Vagina (tissue), 2 donors: ENCODE measurements at regions not wholly inside any gene's neighbourhood (a gene's known extent, or its start where the extent isn't known, plus 50 kb on each side); places are given as distances from the start of the nearest gene placed in this dataset.

Source experiments
- POLR2A ChIP-seq, 2 donors: fragments of 450-650 bp; IDR thresholded peaks; one replicate each; pipeline ENCODE4 v1.6.1; 2017; ENCODE audit warnings: antibody characterized with exemption in 2 of 2, mild to moderate bottlenecking in 2 of 2, moderate library complexity in 2 of 2
- POLR2AphosphoS5 ChIP-seq, 2 donors: sonication (generic); formaldehyde crosslinking; IDR thresholded peaks; one replicate each; pipeline ENCODE4 v1.9.0; 2017; ENCODE audit warnings: antibody characterized with exemption in 2 of 2, mild to moderate bottlenecking in 2 of 2, low read depth in 1 of 2; ENCODE audit not compliant: insufficient read depth in 1 of 2
- TF ChIP-seq, protein P1 (sequence below), 3 experiments: fragments of 450-650 bp in 2 of 3; fragments of 200-600 bp in 1 of 3; sonication (generic) in 1 of 3; IDR thresholded peaks; one replicate each; pipeline ENCODE4 v1.5.1; 2017 to 2019; ENCODE audit warnings: antibody characterized with exemption in 3 of 3, mild to moderate bottlenecking in 2 of 3, moderate library complexity in 2 of 3

DNA sequence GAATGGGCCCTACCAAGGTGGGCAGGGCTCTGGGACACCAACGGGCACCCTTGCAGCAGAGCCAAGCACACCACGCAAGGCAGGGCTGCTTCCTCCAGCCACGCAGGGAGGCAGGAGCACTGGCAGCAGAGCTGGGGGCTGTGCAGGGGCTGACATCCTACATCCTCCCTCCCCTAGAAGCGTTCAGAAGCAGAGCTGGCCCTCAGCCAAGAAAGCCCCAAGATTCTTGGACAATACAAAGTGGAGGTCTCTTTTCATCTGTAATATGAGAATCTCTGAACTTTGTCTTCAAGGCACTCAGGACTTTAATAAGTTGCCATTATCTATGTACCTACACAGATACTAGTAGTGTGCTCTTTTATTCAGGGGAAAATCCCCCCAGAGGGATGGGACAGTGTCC lies 128.1 kb upstream of the AGAP1 start:
- TF ChIP-seq POLR2A (IDR thresholded peaks at IDR 0.05) (no peak), POLR2AphosphoS5 (IDR thresholded peaks at IDR 0.05; ENCODE audit: insufficient read depth in 1 of 2, low read depth in 1 of 2) (no peak)
- TF ChIP-seq, protein P1, sequence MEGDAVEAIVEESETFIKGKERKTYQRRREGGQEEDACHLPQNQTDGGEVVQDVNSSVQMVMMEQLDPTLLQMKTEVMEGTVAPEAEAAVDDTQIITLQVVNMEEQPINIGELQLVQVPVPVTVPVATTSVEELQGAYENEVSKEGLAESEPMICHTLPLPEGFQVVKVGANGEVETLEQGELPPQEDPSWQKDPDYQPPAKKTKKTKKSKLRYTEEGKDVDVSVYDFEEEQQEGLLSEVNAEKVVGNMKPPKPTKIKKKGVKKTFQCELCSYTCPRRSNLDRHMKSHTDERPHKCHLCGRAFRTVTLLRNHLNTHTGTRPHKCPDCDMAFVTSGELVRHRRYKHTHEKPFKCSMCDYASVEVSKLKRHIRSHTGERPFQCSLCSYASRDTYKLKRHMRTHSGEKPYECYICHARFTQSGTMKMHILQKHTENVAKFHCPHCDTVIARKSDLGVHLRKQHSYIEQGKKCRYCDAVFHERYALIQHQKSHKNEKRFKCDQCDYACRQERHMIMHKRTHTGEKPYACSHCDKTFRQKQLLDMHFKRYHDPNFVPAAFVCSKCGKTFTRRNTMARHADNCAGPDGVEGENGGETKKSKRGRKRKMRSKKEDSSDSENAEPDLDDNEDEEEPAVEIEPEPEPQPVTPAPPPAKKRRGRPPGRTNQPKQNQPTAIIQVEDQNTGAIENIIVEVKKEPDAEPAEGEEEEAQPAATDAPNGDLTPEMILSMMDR (IDR thresholded peaks at IDR 0.05) = no peak
